H9 (cell line): ENCODE measurements at regions not wholly inside any gene's neighbourhood (a gene's known extent, or its start where the extent isn't known, plus 50 kb on each side); places are given as distances from the start of the nearest gene placed in this dataset.

Experiments used
- DNase-seq: peaks from one replicate; pipeline ENCODE4 v3.0.0-alpha.2; 2017
- H2AFZ ChIP-seq: one replicate; pipeline ENCODE4 v1.6.1; 2013; ENCODE audit warnings: mild to moderate bottlenecking, low read length, control low read depth, moderate library complexity
- H2AK5ac ChIP-seq: 2 replicates; pipeline ENCODE4 v1.6.1; 2013; ENCODE audit warnings: low read length, control low read depth, mixed read lengths; ENCODE audit not compliant: insufficient read length
- H2BK120ac ChIP-seq: one replicate; pipeline ENCODE4 v1.6.1; 2013; ENCODE audit warnings: low read depth, mild to moderate bottlenecking, low read length, control low read depth, inconsistent platforms; ENCODE audit not compliant: poor library complexity, severe bottlenecking
- H2BK12ac ChIP-seq: 2 replicates; pipeline ENCODE4 v1.6.1; 2013; ENCODE audit warnings: low read length, control low read depth, mixed read lengths, low read depth; ENCODE audit not compliant: insufficient read length
- H2BK15ac ChIP-seq: 2 replicates; pipeline ENCODE4 v1.6.1; 2013; ENCODE audit warnings: low read depth, low read length, control low read depth
- H2BK20ac ChIP-seq: one replicate; pipeline ENCODE4 v1.6.1; 2013; ENCODE audit warnings: low read depth, mild to moderate bottlenecking, low read length, control low read depth, inconsistent platforms; ENCODE audit not compliant: poor library complexity, severe bottlenecking
- H2BK5ac ChIP-seq: 2 replicates; pipeline ENCODE4 v1.6.1; 2013; ENCODE audit warnings: low read length, control low read depth, mixed read lengths; ENCODE audit not compliant: insufficient read length
- H3K14ac ChIP-seq: 2 replicates; pipeline ENCODE4 v1.6.1; 2013; ENCODE audit warnings: low read length, control low read depth; ENCODE audit not compliant: insufficient read depth
- H3K18ac ChIP-seq: 2 replicates; pipeline ENCODE4 v1.6.1; 2013; ENCODE audit warnings: low read depth, mild to moderate bottlenecking, mixed read lengths, low read length, control low read depth; ENCODE audit not compliant: insufficient read length
- H3K23ac ChIP-seq: 2 replicates; pipeline ENCODE4 v1.6.1; 2013; ENCODE audit warnings: low read length, control low read depth, mixed read lengths, low read depth; ENCODE audit not compliant: insufficient read length
- H3K23me2 ChIP-seq: 2 replicates; pipeline ENCODE4 v1.6.1; 2013; ENCODE audit warnings: low read depth, mild to moderate bottlenecking, mixed read lengths, low read length, control low read depth; ENCODE audit not compliant: insufficient read length, poor library complexity, severe bottlenecking
- H3K27ac ChIP-seq: 2 replicates; pipeline ENCODE4 v1.5.1; 2013; ENCODE audit warnings: low read length, control low read depth, mixed read lengths, low read depth; ENCODE audit not compliant: insufficient read length
- H3K27me3 ChIP-seq: 2 replicates; pipeline ENCODE4 v1.6.1; 2013; ENCODE audit warnings: low read length, control low read depth, inconsistent platforms; ENCODE audit not compliant: insufficient read depth
- H3K4ac ChIP-seq: 2 replicates; pipeline ENCODE4 v1.6.1; 2013; ENCODE audit warnings: low read depth, mild to moderate bottlenecking, control low read depth, inconsistent platforms, low read length, moderate library complexity
- H3K4me1 ChIP-seq: 2 replicates; pipeline ENCODE4 v1.6.1; 2013; ENCODE audit warnings: low read length, control low read depth, inconsistent platforms; ENCODE audit not compliant: insufficient read depth
- H3K4me2 ChIP-seq: 2 replicates; pipeline ENCODE4 v1.6.1; 2013; ENCODE audit warnings: low read length, control low read depth, mixed read lengths; ENCODE audit not compliant: insufficient read length, insufficient read depth
- H3K56ac ChIP-seq: 2 replicates; pipeline ENCODE4 v1.6.1; 2013; ENCODE audit warnings: low read depth, mild to moderate bottlenecking, mixed read lengths, low read length, control low read depth; ENCODE audit not compliant: insufficient read length
- H3K79me1 ChIP-seq: 2 replicates; pipeline ENCODE4 v1.6.1; 2013; ENCODE audit warnings: low read depth, mild to moderate bottlenecking, moderate library complexity, low read length, control low read depth, inconsistent platforms; ENCODE audit not compliant: insufficient read depth, poor library complexity, severe bottlenecking
- H3K79me2 ChIP-seq: 2 replicates; pipeline ENCODE4 v1.6.1; 2013; ENCODE audit warnings: low read length, control low read depth, inconsistent platforms; ENCODE audit not compliant: insufficient read depth
- H3K9ac ChIP-seq: 2 replicates; pipeline ENCODE4 v1.6.1; 2013; ENCODE audit warnings: low read length, control low read depth, mixed read lengths; ENCODE audit not compliant: insufficient read length; ENCODE audit errors: extremely low read depth
- H3K9me3 ChIP-seq: one replicate; pipeline ENCODE4 v1.6.1; 2013; ENCODE audit warnings: low read depth, low read length, inconsistent platforms; ENCODE audit not compliant: control insufficient read depth
- H3T11ph ChIP-seq: one replicate; pipeline ENCODE4 v1.6.1; 2013; ENCODE audit warnings: mild to moderate bottlenecking, low read length, control low read depth, inconsistent platforms
- H4K20me1 ChIP-seq: one replicate; pipeline ENCODE4 v1.6.1; 2013; ENCODE audit not compliant: control insufficient read depth, insufficient read length, insufficient read depth
- H4K5ac ChIP-seq: 2 replicates; pipeline ENCODE4 v1.6.1; 2013; ENCODE audit warnings: low read depth, mild to moderate bottlenecking, mixed read lengths, low read length, control low read depth; ENCODE audit not compliant: insufficient read length
- H4K8ac ChIP-seq: replicated peaks from 2 replicates; pipeline ENCODE4 v1.6.1; 2013; ENCODE audit warnings: low read length, control low read depth, mixed read lengths, low read depth; ENCODE audit not compliant: insufficient read length
- H4K91ac ChIP-seq: 2 replicates; pipeline ENCODE4 v1.6.1; 2013; ENCODE audit warnings: low read depth, mild to moderate bottlenecking, moderate library complexity, mixed read lengths, low read length, control low read depth; ENCODE audit not compliant: insufficient read length
- H3K27ac Mint-ChIP-seq, 3 experiments: 2 replicates in 2 of 3; 3 replicates in 1 of 3; pipeline ENCODE4 v1.8.0; 2020 to 2021; ENCODE audit warnings: mixed read lengths in 3 of 3, mild to moderate bottlenecking in 1 of 3, moderate library complexity in 1 of 3
- H3K27me3 Mint-ChIP-seq: 2 replicates; pipeline ENCODE4 v1.8.0; 2021; ENCODE audit warnings: low read depth, mild to moderate bottlenecking, moderate library complexity, mixed read lengths
- H3K36me3 Mint-ChIP-seq, 3 experiments: 2 replicates in 2 of 3; 3 replicates in 1 of 3; pipeline ENCODE4 v1.8.0; 2020 to 2021; ENCODE audit warnings: low read depth in 3 of 3, mixed read lengths in 3 of 3; ENCODE audit not compliant: insufficient read depth in 1 of 3
- H3K4me1 Mint-ChIP-seq, 2 experiments: 2 replicates each; pipeline ENCODE4 v1.8.0; 2020; ENCODE audit warnings: mixed read lengths in 2 of 2
- H3K4me3 Mint-ChIP-seq, 2 experiments: 2 replicates in 1 of 2; 3 replicates in 1 of 2; pipeline ENCODE4 v1.8.0; 2020 to 2021; ENCODE audit warnings: mild to moderate bottlenecking in 2 of 2, mixed read lengths in 2 of 2, moderate library complexity in 1 of 2
- H3K9me3 Mint-ChIP-seq, 2 experiments: 2 replicates in 1 of 2; 3 replicates in 1 of 2; pipeline ENCODE4 v1.8.0; 2020; ENCODE audit warnings: mild to moderate bottlenecking in 2 of 2, mixed read lengths in 2 of 2, moderate library complexity in 1 of 2
- CTCF ChIP-seq: fragments of 200-600 bp; sonication (generic); conservative IDR thresholded peaks from 3 replicates; pipeline ENCODE4 v1.8.0; 2021; ENCODE audit warnings: antibody characterized with exemption, mild to moderate bottlenecking
- WGBS: extraction: QIAGEN DNeasy Blood & Tissue Kit; methylation state at CpG from one replicate; pipeline ENCODE4 v1.1.7; 2013; ENCODE audit warnings: missing lambda C conversion rate, low lambda C conversion rate, mixed read lengths; ENCODE audit not compliant: insufficient read length; ENCODE audit errors: extremely low coverage; 5-methylcytosine and 5-hydroxymethylcytosine counted together

GRCh38 chr3:69511361-69511760, 125.5 kb upstream of the FRMD4B start:
- Histone ChIP-seq H3K23ac (no peak overlapping the region), H3K27ac (no peak overlapping the region), H4K91ac (no peak overlapping the region), H2BK120ac (no peak overlapping the region), H3K9me3 (no peaks in the 10 kb centered on the region), H3K4me2 (no peak overlapping the region), H4K8ac (no peak overlapping the region), H3K56ac (no peak overlapping the region), H2BK15ac (no peak overlapping the region), H3K23me2 (no peaks in the 10 kb centered on the region), H3K18ac (no peak overlapping the region), H4K20me1 (no peaks in the 10 kb centered on the region), H2BK20ac (no peak overlapping the region), H2AFZ (no peak overlapping the region), H3K79me2 (no peaks in the 10 kb centered on the region), H4K5ac (no peak overlapping the region), H2BK12ac (no peak overlapping the region), H3K4ac (no peak overlapping the region), H2AK5ac (no peak overlapping the region), H3K9ac (no peak overlapping the region), H3K27me3 (no peaks in the 10 kb centered on the region), H3T11ph (no peak overlapping the region), H3K14ac (no peak overlapping the region), H3K4me1 (no peaks in the 10 kb centered on the region), H3K79me1 (no peaks in the 10 kb centered on the region), H2BK5ac (no peak overlapping the region)
- no CpG with 5 or more reads among the region's 4 CpGs for WGBS
- H3K9me3 Mint-ChIP-seq = peaks cover 5 to 12% of the 10 kb centered on the region in 2 experiments; a peak in 4 of 5 replicates
- H3K27me3 Mint-ChIP-seq = no peaks in the 10 kb centered on the region; the same call in 1 of the 2 replicates
- no peak for TF ChIP-seq CTCF
- H3K4me1 Mint-ChIP-seq = peaks cover 0 to 5% of the 10 kb centered on the region in 2 experiments; a peak in 3 of 4 replicates
- H3K36me3 Mint-ChIP-seq = peaks cover 0 to 5% (median 1%) of the 10 kb centered on the region in 3 experiments; a peak in 3 of 7 replicates
- no peak overlapping the region for H3K27ac Mint-ChIP-seq
- H3K4me3 Mint-ChIP-seq = no peak overlapping the region
- DNase-seq = no peak
